A673 (cell line): ENCODE measurements at regions not wholly inside any gene's neighbourhood (a gene's known extent, or its start where the extent isn't known, plus 50 kb on each side); places are given as distances from the start of the nearest gene placed in this dataset.
"Not testable (repeated sequence)": the region's sequence is repeated elsewhere in the genome, so short reads cannot be mapped to it uniquely, and the experiment has no call there.

Source experiments
- BruUV-seq: library from RNA; stranded (reverse); fragments of 400-500 nt; replicated peaks from 2 replicates; lab custom pipeline; 2021; lab: Mats Ljungman, UMichigan
- CTCF ChIA-PET: fragments of 300-600 bp; sonication (Branson Sonifier 250); formaldehyde crosslinking; loops from one replicate; lab custom pipeline; 2022; ENCODE audit warnings: antibody characterized with exemption; lab: Charles Lee
- POLR2A ChIA-PET: fragments of 300-600 bp; sonication (Branson Sonifier 250); formaldehyde crosslinking; loops from one replicate; lab custom pipeline; 2022; ENCODE audit warnings: antibody characterized with exemption; ENCODE audit not compliant: low non-redundant PET; lab: Charles Lee
- DNase-seq: peaks from one replicate; pipeline ENCODE4 v3.0.0-alpha.2; 2015; ENCODE audit warnings: low spot score
- H3K27ac ChIP-seq: fragments of 200-600 bp; sonication (generic); 2 replicates; pipeline ENCODE4 v1.5.1; 2016; ENCODE audit warnings: mixed run types, low read depth, mild to moderate bottlenecking, mixed read lengths, antibody characterized with exemption, low read length; ENCODE audit not compliant: poor library complexity, severe bottlenecking
- H3K27me3 ChIP-seq: fragments of 200-600 bp; sonication (generic); replicated peaks from 2 replicates; pipeline ENCODE4 v1.6.1; 2017; ENCODE audit warnings: mixed run types, low read depth, mild to moderate bottlenecking, mixed read lengths, antibody characterized with exemption, low read length; ENCODE audit not compliant: insufficient read depth, poor library complexity
- H3K36me3 ChIP-seq: fragments of 200-600 bp; sonication (generic); 2 replicates; pipeline ENCODE4 v1.6.1; 2016; ENCODE audit warnings: mixed run types, mild to moderate bottlenecking, mixed read lengths, antibody characterized with exemption, low read length; ENCODE audit not compliant: insufficient read depth, poor library complexity, severe bottlenecking
- H3K4me1 ChIP-seq: fragments of 200-600 bp; sonication (generic); 2 replicates; pipeline ENCODE4 v1.6.1; 2017; ENCODE audit warnings: mixed run types, mild to moderate bottlenecking, mixed read lengths, antibody characterized with exemption, low read length; ENCODE audit not compliant: insufficient read depth, poor library complexity, severe bottlenecking
- H3K4me3 ChIP-seq: fragments of 200-600 bp; sonication (generic); 2 replicates; pipeline ENCODE4 v1.5.1; 2016; ENCODE audit warnings: low read depth, mixed run types, mild to moderate bottlenecking, mixed read lengths, low read length; ENCODE audit not compliant: poor library complexity, severe bottlenecking
- H3K9me3 ChIP-seq: fragments of 200-600 bp; sonication (generic); 2 replicates; pipeline ENCODE4 v1.6.1; 2016; ENCODE audit warnings: mixed run types, low read depth, mild to moderate bottlenecking, mixed read lengths, antibody characterized with exemption, low read length; ENCODE audit not compliant: poor library complexity, severe bottlenecking
- CTCF ChIP-seq: fragments of 300-800, 200-600 bp; sonication (generic); conservative IDR thresholded peaks from 2 replicates; pipeline ENCODE4 v1.5.1; 2017; ENCODE audit warnings: low read depth, mild to moderate bottlenecking, antibody characterized with exemption, low read length, moderate library complexity, mixed read lengths
- EZH2 ChIP-seq: fragments of 200-600 bp; sonication (generic); IDR thresholded peaks from 2 replicates; pipeline ENCODE4 v1.6.1; 2017; ENCODE audit warnings: borderline replicate concordance, low read depth, mild to moderate bottlenecking, mixed read lengths, antibody characterized with exemption, low read length; ENCODE audit not compliant: poor library complexity, severe bottlenecking
- intact Hi-C: fragments of 100-400 bp; cut with micrococcal nuclease; formaldehyde crosslinking; loops from one replicate; pipeline ENCODE4 v1.10.0; 2022; ENCODE audit not compliant: unreplicated experiment

DNA sequence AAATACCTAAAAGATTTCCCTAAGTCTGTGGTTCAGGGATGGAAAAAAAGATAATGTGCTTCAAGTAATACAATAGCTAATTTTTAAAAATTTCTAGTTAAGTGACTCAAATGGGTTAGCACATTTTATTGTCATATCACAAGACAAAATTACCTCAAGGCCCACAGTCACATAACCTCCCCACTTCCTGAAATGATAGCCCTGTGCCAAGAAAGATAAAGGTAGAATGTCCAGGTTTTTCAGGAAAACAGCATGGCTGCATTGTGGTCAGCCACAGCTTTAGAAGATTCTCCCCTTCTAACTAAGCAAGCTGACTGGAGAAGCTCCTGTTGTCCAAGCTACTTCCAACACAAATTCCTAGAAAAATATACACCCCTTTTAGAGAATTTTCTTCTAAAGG, 127.1 kb upstream of the SLC35G4 start:
- TF ChIP-seq EZH2 (no peak), CTCF (no peak)
- CTCF ChIA-PET = no interaction called here

DNA sequence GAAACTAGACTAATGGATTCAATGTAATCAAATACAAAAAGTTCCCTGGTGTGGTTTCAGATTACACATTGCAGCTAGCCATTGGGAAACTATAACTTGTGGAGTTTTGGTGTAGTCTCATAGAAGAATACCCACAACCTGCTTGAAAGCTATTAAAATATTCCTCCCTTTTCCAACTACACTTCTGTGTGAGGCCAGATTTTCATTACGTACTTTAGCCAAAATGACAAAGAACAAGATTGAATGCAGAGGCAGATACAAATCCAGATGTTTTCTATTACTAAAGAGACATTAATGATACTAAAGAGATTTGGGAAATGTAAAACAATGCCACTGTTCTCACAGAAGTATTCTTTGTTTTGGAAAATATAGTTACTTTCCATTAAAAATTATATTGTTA, 128.7 kb upstream of the SLC35G4 start:
- CTCF ChIA-PET = no interaction called here

More for the DNA sequence above, 127.1 kb upstream of the SLC35G4 start:
- no peak overlapping the region for H3K4me3 ChIP-seq
- no peaks in the 10 kb centered on the region for H3K4me1 ChIP-seq
- DNase-seq = no peak
- no peak overlapping the region for H3K27ac ChIP-seq
- H3K9me3 ChIP-seq = no peaks in the 10 kb centered on the region
- no peaks in the 10 kb centered on the region for H3K27me3 ChIP-seq
- intact Hi-C loops = no loop called here
- POLR2A ChIA-PET = no interaction called here
- no peaks in the 10 kb centered on the region for H3K36me3 ChIP-seq
- no TSS peak for BruUV-seq

GRCh38 chr18:11479031-11479430, 130.4 kb upstream of the SLC35G4 start:
- BruUV-seq, DNase-seq, H3K27ac ChIP-seq, H3K36me3 ChIP-seq, CTCF ChIA-PET, H3K9me3 ChIP-seq, H3K4me3 ChIP-seq, POLR2A ChIA-PET, H3K4me1 ChIP-seq, H3K27me3 ChIP-seq: not testable (repeated sequence)
- intact Hi-C loops = loop anchor here (10.0 kb wide), 1 partner anchor 56 kb away; no protein-coding TSS in a partner anchor

More for the DNA sequence above, 128.7 kb upstream of the SLC35G4 start:
- intact Hi-C loops = no loop called here
- POLR2A ChIA-PET = no interaction called here
- no peaks in the 10 kb centered on the region for H3K9me3 ChIP-seq
- no TSS peak for BruUV-seq
- no peak overlapping the region for H3K4me3 ChIP-seq
- no peak for DNase-seq
- TF ChIP-seq CTCF = no peak
- no peak for TF ChIP-seq EZH2
- no peaks in the 10 kb centered on the region for H3K27me3 ChIP-seq
- H3K27ac ChIP-seq = no peak overlapping the region
- H3K36me3 ChIP-seq = no peaks in the 10 kb centered on the region
- H3K4me1 ChIP-seq = no peaks in the 10 kb centered on the region

DNA sequence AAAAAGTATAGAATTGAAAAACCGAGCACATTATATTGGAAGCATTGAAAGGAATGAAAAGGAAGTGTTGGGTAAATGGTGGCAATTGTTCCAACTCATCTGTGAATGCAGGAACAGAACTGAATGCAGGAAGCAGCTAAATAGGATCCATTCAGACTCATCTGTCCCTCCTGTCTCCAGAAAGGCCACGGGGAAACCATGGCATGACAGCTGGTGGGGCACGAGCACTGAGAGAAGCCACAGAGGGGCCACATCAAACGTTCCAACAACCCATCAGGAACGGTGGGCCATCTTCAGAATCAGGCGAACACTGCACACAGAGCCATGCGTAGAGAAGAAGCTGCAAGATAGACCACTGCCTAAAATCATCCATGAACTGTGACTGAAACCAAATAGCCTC, 138.5 kb upstream of the SLC35G4 start:
- no peaks in the 10 kb centered on the region for H3K9me3 ChIP-seq
- BruUV-seq = no TSS peak
- intact Hi-C loops = loop anchor here (10.0 kb wide), 1 partner anchor 64 kb away; no protein-coding TSS in a partner anchor
- H3K27me3 ChIP-seq = no peaks in the 10 kb centered on the region
- POLR2A ChIA-PET = no interaction called here
- H3K4me3 ChIP-seq = no peak overlapping the region
- CTCF ChIA-PET = no interaction called here
- TF ChIP-seq CTCF (no peak), EZH2 (no peak)
- no peaks in the 10 kb centered on the region for H3K4me1 ChIP-seq
- no peak for DNase-seq
- H3K36me3 ChIP-seq = no peaks in the 10 kb centered on the region
- no peak overlapping the region for H3K27ac ChIP-seq
